HT1080 (cell line): ENCODE measurements at regions not wholly inside any gene's neighbourhood (a gene's known extent, or its start where the extent isn't known, plus 50 kb on each side); places are given as distances from the start of the nearest gene placed in this dataset. TPM values are rescaled to one million over a fixed set of nuclear protein-coding genes. Genes with fewer than 3 reads are reported as not detected.

Experiments
- small RNA-seq: library from RNA; depleted of rRNA; stranded (forward); fragments of <200 nt; gene quantifications from one replicate; pipeline ENCODE3, GENCODE V24; 2014

Small RNA genes in the stretch of these regions (small RNA-seq; reads per million reads assigned to genes)
- gene AC090517.1, result not detected
- gene AC090517.3, result not detected
